HS-5 (cell line): ENCODE measurements at regions not wholly inside any gene's neighbourhood (a gene's known extent, or its start where the extent isn't known, plus 50 kb on each side); places are given as distances from the start of the nearest gene placed in this dataset.
"Not testable (repeated sequence)": the region's sequence is repeated elsewhere in the genome, so short reads cannot be mapped to it uniquely, and the experiment has no call there.

Experiments used
- DNase-seq: peaks from one replicate; pipeline ENCODE4 v3.0.0-alpha.2; 2012; ENCODE audit warnings: low read depth

DNA sequence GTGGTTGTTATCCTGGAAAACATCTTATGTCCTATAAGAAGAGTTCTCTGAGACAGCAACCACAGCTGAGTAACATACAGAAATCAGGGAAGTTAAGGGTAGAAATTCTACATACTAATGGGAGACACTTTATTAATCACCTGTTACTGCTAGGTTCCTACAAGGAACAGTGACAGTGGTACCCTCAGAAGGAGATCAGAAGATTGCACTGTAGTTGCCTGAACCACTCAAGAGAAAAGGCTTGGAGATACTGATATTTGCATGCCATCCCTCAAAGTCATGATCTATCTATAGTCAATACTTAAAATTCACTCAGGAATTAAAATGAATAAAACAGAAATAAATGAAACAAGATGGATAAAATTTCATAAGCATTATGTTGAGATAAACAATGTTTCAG is 136.0 kb downstream of the LMLN start:
- DNase-seq, result no peak

DNA sequence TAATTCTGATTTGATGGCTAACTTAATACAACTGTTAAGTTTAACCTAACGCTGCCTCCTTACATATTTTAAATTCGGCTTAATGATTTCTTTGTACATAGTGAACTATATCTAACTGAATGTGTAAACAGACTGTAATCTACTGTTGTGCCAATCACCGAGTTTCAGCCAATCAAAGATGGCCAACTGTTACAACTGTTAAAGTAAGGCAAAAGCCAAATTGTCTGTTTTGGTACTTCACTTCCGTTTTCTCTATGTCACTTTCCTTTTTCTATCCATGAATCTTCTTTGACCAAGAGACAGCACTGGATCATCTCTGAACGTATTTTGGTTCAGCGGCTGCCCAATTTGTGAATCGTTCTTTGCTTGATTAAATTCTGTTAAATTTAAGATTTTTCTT is 137.0 kb downstream of the LMLN start:
- DNase-seq, result no peak

DNA sequence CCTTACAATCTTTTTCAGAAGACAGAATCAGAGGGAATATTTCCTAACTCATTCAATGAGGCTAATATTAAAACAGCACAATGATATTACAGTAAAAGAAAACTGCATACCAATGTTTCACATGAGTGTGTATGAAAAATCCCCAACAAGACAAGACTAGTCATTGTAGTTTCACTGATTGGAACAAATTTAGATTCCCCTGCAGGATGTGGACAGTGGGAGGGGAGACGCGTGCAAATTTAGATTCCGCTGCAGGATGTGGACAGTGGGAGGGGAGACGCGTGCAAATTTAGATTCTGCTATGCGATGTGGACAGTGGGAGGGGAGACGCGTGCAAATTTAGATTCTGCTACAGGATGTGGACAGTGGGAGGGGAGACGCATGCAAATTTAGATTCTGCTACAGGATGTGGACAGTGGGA is 138.7 kb downstream of the LMLN start:
- DNase-seq, result not testable (repeated sequence)

DNA sequence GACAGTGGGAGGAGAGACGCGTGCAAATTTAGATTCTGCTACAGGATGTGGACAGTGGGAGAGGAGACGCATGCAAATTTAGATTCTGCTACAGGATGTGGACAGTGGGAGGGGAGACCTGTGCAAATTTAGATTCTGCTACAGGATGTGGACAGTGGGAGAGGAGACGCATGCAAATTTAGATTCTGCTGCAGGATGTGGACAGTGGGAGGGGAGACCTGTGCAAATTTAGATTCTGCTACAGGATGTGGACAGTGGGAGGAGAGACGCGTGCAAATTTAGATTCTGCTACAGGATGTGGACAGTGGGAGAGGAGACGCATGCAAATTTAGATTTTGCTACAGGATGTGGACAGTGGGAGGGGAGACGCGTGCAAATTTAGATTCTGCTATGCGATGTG is 143.1 kb downstream of the LMLN start:
- not testable (repeated sequence) for DNase-seq

DNA sequence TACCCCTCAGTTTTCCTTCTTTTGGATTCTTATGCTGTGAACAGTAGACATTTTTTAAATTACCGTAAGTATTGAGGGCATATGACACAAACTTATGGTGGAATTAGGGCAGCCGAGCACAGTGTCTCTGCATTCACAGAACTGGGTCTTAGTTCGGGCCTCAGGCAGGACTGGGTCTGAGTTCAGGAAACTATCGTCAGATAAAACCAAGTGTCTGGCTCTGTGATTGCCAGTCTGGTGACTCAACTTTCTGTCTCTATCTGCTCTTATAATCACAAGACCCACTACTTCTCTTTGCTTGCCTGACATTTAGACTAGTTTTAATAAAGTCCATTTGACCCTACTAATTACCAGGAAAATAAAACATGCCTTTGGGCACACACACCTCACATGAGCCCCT is 146.2 kb downstream of the LMLN start:
- no peak for DNase-seq

DNA sequence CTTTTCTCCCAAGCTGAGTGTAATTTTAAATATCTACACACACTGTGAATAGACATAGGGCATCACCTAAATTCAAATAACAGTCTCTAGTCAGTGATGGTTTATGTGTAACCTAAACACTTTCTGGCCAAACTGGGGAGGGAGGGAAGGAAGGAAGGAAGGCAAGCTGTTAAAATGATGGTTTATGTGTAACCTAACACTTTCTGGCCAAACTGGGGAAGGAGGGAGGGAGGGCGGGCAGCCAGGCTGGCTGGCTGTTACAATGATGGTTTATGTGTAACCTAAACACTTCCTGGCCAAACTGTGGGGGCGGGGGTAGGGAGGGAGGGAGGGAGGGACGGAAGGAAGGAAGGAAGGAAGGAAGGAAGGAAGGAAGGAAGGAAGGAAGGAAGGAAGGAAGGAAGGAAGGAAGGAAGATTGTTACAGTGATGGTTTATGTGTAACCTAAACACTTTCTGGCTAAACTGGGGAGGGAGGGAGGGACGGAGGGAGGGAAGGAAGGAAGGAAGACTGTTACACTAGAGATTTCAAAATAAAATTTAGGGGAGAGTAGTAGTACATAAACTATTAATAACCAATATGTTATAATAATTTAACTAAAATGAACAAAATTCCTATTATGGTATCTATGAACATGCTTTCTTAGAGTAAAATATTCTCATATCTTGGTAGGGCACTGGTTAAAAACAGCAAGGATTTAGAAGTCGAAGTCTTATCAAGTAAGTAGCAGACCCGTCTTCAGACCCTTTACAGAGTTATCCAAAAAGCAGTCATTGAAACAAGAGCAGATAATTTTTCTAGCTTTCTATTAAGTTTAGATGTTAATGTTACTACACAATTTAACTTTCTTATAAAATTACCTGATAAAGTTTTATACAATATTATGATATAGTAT is 148.1 kb downstream of the LMLN start:
- no peak for DNase-seq

DNA sequence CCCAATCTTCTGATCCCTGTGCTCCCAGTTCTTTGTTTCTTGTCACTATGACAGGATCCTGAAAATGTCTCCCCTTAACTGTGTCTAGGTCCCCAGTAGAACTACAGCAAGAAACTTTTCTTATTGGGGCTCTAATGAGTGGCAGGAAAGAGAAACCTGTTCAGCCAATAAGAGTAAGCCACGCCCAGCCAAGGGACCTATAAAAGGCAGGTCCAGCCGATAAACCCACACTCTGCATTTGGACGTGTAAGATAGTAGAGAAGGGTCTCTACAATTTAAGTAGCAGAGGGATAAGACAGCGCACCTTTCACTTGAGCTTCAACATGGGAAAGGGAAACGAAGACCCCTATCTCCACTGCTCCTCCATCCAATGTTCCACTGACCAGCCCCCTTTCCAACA is 149.9 kb downstream of the LMLN start:
- no peak for DNase-seq

DNA sequence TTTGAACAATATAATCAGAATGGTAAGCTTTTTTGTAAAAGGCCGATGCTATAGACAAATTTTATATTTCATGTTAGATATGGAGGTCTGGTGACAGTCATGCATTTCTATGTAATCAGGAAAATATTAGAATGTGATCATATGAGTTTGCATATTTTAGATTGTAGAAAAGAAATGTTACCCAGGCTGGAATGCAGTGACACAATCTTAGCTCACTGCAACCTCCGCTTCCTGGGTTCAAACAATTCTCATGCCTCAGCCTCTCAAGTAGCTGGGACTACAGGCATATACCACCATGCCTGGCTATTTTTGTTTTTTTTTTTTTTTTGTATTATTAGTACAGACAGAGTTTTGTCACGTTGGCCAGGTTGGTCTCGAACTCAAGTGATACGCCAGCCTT is 152.0 kb downstream of the LMLN start:
- DNase-seq, result no peak

DNA sequence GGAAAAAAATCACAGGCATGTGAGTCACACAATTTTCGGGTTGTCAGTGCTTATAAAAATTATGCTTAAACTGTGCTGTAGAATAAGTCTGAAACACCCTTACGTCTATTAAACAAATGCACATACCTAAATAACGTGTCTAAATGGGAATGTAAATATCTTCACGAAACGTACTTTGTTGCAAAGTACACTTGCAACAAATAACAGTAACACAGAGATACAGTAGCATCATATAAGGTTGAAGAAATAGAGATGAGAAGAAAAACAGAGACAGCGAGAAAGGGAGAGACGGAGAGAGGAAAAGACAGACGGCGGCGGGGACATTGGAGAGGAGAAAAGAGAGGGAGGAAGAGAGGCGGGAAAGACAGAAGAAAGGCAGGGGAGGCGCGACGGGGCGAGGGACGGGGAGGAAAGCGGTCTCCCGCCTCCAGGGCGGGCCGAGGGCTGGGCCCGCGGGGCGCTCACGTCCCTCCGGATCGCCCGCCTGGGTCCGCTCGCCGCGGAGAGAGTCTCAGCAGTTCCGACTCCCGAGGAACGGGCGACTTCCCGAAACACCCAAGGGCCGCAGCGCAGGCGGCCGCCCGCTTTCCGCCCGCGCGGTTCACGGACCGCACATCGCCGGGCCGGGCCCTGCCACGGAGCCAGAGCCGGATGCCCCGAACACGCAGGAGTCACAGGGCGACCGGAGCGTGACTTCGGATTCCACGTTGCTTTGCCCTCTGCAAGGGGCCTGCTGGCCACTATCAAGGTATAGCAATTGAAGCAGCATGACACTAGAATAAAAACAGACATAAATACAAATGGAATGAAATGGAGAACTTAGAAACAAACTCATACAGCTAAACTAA is 153.4 kb downstream of the LMLN start:
- DNase-seq, result no peak

DNA sequence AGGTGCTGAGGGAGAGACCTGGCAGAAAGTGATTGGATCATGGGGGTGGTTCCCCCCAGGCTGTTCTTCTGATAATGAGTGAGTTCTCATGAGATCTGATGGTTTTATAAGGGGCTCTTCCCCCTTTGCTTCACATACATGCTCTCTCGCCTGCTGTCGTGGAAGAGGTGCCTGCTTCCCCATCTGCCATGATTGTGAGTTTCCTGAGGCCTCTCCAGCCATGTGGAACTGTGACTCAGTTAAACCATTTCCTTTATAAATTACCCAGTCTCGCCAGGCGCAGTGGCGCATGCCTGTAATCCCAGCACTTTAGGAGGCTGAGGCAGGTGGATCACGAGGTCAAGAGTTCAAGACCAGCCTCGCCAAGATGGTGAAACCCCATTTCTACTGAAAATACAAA is 154.5 kb downstream of the LMLN start:
- not testable (repeated sequence) for DNase-seq

DNA sequence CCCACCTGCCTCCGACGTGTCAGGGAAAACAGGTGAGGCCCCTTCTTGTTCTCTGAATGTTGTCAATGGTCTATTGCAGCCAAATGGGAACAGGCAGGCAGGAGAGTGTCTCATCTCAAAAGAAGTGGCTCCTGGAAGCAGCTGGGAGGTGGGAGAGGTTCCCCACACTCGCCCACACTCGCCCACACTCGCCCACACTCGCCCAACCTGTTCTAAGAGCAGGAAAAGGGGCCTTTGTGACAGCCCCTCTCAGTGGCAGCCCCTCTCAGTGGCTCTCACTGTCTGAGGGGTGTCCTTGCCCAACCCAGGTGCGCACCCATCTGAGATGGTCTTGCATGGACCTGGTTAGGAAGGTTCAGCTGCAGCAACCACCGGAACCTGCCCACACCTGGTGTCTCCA is 162.2 kb downstream of the LMLN start:
- DNase-seq, result not testable (repeated sequence)

DNA sequence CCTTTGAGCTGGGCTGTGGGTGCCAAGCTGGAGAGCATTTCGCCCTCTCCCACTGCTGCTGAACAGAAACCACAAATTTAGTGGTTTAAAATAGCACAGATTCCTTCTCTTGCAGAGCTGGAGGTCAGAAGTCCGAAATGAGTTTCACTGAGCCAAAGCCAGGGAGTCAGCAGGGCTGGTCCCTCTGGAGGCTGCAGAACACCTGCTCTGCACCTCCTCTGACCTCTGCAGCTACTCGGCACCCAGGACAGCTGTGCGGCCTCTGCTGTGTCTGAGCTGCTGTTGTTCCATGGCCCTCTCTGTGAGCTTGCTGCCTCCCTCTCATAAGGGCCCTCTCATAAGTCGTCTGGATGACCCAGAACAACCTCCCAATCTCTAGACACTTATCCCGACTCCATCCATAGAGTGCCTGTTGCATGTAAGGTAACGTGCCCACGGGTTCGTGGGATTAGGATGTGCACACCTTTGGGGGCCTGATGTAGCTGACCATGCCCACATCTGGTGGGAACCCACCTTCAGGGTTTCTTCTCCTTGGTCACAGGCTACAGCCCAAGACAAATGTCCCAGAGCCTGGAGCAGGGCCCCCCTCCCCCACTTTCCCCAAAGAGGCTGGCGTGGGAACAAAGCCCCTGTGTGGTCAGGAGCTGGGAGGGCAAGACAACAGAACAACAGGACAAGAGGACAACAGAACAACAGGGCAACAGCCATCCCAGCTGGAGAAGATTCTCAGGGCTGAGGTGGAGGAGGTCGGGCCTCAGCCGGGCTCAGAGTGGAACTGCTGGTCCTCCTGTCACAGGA is 177.2 kb downstream of the LMLN start:
- DNase-seq, result not testable (repeated sequence)

DNA sequence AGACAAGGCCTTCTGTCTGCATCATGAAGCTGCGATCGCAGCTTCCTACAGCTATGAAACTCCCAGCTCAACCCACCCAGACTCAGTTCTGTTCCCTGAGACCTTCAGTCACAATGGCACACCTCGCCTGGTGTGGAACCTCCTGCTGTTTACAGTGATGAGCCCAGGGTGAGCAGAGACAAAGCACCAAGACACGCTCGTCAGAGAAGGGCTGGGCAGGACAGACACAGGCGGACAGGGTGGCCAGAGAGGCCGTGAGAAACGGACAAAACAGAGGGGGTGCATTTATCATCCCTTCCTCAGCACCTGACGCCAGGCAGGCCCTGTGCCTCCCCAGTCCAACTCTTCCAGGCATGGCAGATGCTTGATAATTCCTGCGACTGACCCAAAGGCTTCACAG is 178.2 kb downstream of the LMLN start:
- DNase-seq, result not testable (repeated sequence)

DNA sequence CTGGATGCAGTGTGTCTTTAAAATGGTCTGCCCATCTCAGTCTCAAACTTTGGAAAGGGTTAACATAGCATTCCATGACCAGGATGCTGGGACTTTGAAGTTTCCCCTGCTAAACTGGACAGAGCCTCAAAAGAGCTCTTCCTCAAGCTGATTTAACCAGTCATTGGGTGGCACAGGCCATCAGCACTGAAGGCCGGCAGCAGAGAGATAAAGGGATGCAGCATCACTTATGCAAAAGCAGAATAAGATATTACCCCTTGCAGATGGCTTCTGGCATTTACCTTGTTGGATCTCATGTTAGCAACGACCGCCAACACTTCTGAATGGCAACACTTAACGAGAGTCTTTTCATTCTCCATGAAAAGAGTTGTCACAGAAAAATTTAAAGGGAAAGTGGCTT is 179.0 kb downstream of the LMLN start:
- DNase-seq, result not testable (repeated sequence)

DNA sequence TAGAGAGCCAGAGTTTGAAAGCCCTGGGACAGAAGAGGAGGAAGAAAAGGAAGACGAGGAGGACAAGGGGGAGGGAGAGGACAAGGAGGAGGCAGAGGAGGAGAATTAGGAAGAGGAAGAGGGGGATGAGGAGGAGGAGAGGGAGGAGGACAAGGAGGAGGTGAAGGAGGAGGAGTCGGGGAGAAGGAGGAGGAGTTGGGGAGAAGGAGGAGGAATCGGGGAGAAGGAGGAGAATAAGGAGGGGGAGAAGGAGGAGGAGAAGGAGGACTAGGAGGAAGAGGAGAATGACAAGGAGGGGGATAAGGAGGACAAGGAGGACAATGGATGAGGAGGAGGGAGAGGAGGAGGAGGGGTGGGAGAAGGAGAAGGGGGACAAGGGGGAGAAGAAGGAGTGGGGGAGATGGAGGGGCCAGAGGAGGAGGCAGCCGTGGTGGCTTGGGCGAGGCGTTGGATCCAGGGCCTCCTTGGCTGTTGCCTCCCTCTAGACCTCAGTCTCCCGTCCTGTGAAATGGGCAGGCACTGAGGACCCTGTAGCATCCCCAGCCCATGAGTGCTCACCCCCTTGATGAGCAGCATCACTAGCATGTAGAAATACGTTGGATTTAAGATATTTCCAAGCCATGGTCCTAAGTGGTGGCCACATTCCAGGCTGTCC is 179.6 kb downstream of the LMLN start:
- DNase-seq, result not testable (repeated sequence)

DNA sequence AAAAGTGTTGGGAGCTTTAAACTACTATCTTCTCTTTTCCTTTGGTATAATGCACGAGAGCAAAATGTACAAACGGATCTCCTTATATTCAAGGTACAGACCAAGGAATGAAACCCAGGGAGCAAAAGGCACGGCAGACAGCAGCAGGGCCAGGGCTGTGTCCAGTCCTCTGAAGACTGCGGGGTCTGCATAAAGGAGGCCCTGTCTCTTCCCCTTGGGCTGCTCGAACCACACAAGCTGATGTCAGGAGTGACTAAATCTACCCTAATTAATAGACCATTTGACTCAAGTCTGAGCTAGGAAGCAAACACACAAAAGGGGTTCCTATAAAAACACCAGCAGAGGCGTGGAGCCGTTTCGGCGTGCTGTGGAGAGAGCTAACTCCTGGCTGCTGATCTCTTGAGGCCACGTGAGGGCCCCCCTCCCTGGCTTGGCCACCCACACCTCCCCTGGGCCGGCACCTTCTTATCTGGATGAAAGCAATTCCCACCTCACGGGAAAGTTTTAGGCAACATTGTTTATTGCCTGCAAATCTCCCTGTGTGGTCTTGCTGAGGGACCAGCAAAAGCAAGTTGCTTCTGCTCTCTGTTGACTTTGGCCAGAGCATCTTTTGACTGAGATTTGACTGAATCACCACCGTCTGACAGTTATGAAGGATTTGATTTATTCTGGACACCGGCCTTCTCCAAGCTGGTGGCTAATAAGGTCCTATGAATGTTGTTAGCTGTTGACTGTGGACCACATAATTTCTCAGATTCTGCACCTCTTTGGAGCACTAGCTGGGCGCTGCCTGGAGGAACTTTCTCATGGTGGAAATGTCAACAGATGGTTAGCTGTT is 183.5 kb downstream of the LMLN start:
- DNase-seq, result not testable (repeated sequence)

DNA sequence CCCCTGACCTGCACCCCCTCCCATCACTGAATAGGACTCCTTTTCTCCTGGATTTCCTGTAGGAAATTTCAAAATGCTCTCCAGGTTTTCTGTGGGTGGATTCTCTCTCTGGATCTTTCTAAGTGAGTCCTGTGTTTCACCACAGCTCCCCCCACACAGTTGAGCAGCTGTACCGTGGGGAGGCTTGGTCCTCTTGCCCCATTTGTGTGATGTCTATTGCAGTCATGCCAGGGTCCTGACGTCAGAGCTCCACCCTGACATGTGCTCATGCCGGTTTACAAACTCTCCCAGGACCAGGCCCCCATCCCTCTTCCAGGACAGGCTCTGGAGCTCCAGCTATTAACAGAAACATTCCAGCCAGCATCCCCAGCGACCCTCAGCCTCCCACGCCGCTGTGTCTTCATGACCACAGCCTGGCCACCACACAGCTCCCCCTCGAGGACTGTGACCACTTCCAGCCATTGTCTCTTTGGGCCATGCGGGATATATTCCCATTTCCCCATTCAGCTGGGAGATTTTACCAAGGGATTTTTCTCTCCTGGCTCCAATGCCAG is 185.3 kb downstream of the LMLN start:
- not testable (repeated sequence) for DNase-seq

DNA sequence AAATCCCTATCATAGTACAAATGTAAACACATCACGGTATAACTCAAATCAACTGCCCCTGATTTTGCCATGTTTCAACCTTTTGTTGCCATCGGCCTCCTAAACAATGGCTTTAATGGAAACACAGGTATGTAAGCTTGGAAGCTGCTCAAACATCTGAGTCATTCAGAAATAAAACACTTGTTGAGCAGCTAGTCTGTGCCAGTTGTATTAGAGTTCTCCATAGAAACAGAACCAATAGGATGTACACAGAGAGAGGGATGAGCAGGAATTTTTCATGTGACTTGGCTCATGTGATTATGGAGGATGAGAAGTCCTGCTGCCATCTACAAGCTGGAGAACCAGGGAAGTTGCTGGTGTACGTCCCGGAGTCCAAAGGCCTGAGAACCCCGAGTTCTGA is 186.1 kb downstream of the LMLN start:
- DNase-seq, result not testable (repeated sequence)

DNA sequence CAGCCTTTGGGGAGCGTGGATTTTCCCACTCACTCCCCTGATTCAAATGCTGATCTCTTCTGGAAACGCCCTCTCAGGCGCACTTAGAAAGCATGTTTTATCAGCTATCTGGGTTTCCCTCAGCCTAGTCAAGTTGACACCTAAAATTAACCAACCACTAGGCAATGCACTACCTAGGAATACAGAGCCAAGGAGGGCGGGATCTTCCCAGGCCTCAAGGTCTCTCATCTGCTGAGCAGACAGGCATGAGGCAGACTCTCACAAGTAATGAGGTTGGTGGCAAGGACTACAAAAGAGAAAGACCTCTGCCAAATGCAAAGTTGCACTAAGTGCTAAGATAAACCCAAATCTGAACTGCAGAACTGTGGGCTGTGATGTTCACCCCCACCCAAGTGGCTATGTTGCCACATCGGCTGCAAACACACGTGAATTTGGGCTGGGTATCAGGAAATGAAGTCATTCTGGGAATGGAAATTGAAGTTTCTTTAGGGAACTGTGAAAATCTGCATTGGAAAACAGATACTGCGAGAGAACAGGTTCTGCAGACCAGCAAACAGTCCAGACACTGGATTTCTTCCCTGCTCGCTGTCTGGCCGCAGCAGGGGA is 186.6 kb downstream of the LMLN start:
- DNase-seq, result not testable (repeated sequence)

DNA sequence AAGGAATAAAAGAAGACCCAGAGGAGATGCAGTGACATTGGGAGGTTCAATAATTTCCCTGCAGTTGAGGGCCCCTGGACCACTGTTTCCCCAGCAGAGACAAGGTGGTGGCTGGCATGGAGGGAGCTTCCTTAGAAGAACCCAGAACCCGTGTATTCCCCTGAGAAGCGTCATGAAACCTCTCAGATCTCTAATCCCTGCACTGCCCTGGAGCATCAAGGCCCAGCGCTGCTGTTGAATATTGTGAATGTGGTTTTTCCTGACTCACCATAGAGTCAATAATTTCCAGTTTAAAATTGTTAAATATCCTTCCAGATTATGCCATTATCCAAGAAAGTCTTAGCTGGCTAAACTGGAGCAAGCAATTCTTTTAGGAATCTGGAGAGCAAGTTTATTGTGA is 187.2 kb downstream of the LMLN start:
- DNase-seq, result not testable (repeated sequence)
